KMS-11 (cell line): ENCODE measurements at regions not wholly inside any gene's neighbourhood (a gene's known extent, or its start where the extent isn't known, plus 50 kb on each side); places are given as distances from the start of the nearest gene placed in this dataset.

Experiments used
- H2AFZ ChIP-seq: fragments of 200-600 bp; sonication (generic); 2 replicates; pipeline ENCODE4 v1.6.1; 2016; ENCODE audit warnings: antibody characterized with exemption, mixed run types, low read depth
- H3K27ac ChIP-seq: fragments of 200-600 bp; sonication (generic); 2 replicates; pipeline ENCODE4 v1.6.1; 2016; ENCODE audit warnings: mild to moderate bottlenecking, mixed run types
- H3K27me3 ChIP-seq: fragments of 200-600 bp; sonication (generic); 2 replicates; pipeline ENCODE4 v1.6.1; 2017; ENCODE audit warnings: mild to moderate bottlenecking, low read depth, mixed run types, moderate library complexity; ENCODE audit not compliant: insufficient read depth
- H3K36me3 ChIP-seq: fragments of 200-600 bp; sonication (generic); 2 replicates; pipeline ENCODE4 v1.6.1; 2017; ENCODE audit warnings: mild to moderate bottlenecking, mixed run types; ENCODE audit not compliant: insufficient read depth
- H3K4me1 ChIP-seq: fragments of 200-600 bp; sonication (generic); 2 replicates; pipeline ENCODE4 v1.6.1; 2016; ENCODE audit warnings: mild to moderate bottlenecking, low read depth, mixed run types; ENCODE audit not compliant: poor library complexity, severe bottlenecking
- H3K4me2 ChIP-seq: fragments of 200-600 bp; sonication (generic); 2 replicates; pipeline ENCODE4 v1.7.0; 2016; ENCODE audit warnings: mild to moderate bottlenecking, mixed run types
- H3K4me3 ChIP-seq: fragments of 200-600 bp; sonication (generic); IDR thresholded peaks from 2 replicates; pipeline ENCODE4 v1.6.1; 2017; ENCODE audit warnings: low read depth, low read length, mixed read lengths; ENCODE audit not compliant: insufficient read depth
- H3K79me2 ChIP-seq: fragments of 200-600 bp; sonication (generic); 2 replicates; pipeline ENCODE4 v1.6.1; 2016; ENCODE audit warnings: low read depth, mixed run types; ENCODE audit not compliant: insufficient read depth
- H3K9ac ChIP-seq: fragments of 200-600 bp; sonication (generic); 2 replicates; pipeline ENCODE4 v1.6.1; 2016; ENCODE audit warnings: mild to moderate bottlenecking, mixed run types
- H4K20me1 ChIP-seq: fragments of 200-600 bp; sonication (generic); 2 replicates; pipeline ENCODE4 v1.6.1; 2016; ENCODE audit warnings: mild to moderate bottlenecking, mixed run types; ENCODE audit not compliant: insufficient read depth
- TF ChIP-seq, protein P1 (sequence below): fragments of 200-600 bp; sonication (generic); conservative IDR thresholded peaks from 2 replicates; pipeline ENCODE4 v1.6.1; 2017; ENCODE audit warnings: low read depth, mild to moderate bottlenecking, antibody characterized with exemption, low read length, moderate library complexity, mixed read lengths

DNA sequence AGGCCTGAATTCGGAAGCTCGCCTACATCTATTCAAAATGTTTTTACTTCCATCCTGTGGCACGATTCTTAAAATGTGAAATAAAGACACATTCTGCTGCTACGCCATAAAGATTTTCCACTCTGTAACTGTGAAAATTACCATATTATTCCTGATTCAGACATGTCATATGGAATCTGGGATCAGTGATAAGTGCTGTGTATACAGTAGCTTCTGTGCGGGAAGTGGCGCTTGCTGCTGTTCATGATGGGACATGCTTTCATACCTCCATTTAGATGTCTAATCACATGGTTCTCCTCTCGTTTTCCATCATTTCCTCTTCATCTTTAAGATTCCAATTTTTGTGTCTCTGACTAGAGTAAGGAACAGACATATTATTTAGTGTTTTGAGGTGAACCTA lies 163.2 kb downstream of the TMEM182 start:
- no peak overlapping the region for H3K4me3 ChIP-seq
- H4K20me1 ChIP-seq = no peaks in the 10 kb centered on the region
- H3K27me3 ChIP-seq = no peaks in the 10 kb centered on the region
- H3K27ac ChIP-seq = no peak overlapping the region
- H3K9ac ChIP-seq = no peak overlapping the region
- no peak overlapping the region for H2AFZ ChIP-seq
- TF ChIP-seq, protein P1, sequence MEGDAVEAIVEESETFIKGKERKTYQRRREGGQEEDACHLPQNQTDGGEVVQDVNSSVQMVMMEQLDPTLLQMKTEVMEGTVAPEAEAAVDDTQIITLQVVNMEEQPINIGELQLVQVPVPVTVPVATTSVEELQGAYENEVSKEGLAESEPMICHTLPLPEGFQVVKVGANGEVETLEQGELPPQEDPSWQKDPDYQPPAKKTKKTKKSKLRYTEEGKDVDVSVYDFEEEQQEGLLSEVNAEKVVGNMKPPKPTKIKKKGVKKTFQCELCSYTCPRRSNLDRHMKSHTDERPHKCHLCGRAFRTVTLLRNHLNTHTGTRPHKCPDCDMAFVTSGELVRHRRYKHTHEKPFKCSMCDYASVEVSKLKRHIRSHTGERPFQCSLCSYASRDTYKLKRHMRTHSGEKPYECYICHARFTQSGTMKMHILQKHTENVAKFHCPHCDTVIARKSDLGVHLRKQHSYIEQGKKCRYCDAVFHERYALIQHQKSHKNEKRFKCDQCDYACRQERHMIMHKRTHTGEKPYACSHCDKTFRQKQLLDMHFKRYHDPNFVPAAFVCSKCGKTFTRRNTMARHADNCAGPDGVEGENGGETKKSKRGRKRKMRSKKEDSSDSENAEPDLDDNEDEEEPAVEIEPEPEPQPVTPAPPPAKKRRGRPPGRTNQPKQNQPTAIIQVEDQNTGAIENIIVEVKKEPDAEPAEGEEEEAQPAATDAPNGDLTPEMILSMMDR = no peak
- no peaks in the 10 kb centered on the region for H3K79me2 ChIP-seq
- H3K36me3 ChIP-seq = no peaks in the 10 kb centered on the region
- H3K4me1 ChIP-seq = no peaks in the 10 kb centered on the region
- H3K4me2 ChIP-seq = no peak overlapping the region

DNA sequence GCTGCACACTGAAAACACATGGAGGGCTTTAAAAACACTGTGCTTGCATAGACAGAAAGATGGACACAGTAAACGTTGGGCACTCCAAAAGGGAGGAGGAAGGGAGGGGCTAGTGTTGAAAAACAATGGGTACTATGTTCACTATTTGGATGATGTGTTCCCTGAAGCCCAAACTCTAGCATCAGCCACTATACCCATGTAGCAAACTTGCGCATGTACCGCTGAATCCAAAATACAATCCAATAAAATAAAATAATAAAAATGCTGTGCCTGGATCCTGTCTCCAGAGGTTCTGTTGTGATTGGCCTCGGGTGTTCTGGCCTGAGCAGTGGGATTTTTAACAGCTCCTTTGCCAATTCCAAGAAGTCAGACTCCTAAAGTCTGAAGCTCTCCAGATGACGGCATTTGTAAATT lies 166.0 kb downstream of the TMEM182 start:
- Histone ChIP-seq H3K4me3 (no peak overlapping the region), H4K20me1 (no peaks in the 10 kb centered on the region), H3K4me2 (no peak overlapping the region), H3K27ac (no peak overlapping the region), H3K4me1 (no peaks in the 10 kb centered on the region), H3K27me3 (no peaks in the 10 kb centered on the region), H2AFZ (no peak overlapping the region), H3K9ac (no peak overlapping the region), H3K79me2 (no peaks in the 10 kb centered on the region), H3K36me3 (no peaks in the 10 kb centered on the region)
- TF ChIP-seq, protein P1 = no peak

DNA sequence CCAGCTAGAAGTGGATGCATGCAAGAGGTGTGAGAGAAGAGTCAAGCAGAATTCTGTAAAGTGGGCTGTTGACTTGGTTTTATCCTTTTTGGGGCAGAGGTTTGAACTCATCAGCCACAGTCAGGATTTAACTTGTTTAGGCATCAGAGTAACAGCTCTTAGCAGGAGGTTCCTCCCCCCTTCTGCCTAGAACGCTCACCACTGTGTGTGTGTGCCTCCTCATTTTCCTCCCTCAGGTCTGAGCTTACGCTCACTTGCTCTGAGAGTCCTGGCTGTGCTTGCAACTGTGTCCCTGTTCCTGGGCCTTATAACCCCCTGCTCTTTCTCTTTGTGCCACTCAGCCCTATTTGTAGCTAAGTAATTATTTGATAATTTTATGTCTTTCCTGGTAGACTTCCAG lies 167.9 kb downstream of the TMEM182 start:
- Histone ChIP-seq H3K27ac (no peak overlapping the region), H3K4me1 (no peaks in the 10 kb centered on the region), H2AFZ (no peak overlapping the region), H3K4me2 (no peak overlapping the region), H3K27me3 (no peaks in the 10 kb centered on the region), H4K20me1 (no peaks in the 10 kb centered on the region), H3K79me2 (no peaks in the 10 kb centered on the region), H3K4me3 (no peak overlapping the region), H3K9ac (no peak overlapping the region), H3K36me3 (no peaks in the 10 kb centered on the region)
- TF ChIP-seq, protein P1 = no peak

DNA sequence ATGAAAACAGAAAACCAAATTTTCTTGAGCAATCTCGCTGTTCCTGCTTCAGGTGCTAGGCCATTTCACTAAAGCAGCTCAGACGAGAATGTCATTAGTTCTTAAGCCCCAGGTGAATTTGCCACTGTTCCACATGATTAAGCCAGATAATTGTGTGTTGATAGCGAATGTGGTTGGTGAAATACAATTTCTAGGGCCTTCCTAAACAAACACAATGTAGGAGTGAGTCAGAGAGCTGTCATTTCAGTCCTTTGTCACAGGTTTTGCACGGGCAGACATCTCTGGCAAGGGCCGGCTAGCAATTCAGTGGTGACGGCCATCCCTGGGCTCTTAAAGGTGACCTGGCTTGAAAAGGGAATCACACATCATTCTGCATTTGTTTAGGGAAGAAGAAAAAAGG lies 170.7 kb downstream of the TMEM182 start:
- Histone ChIP-seq H3K9ac (no peak overlapping the region), H3K27ac (no peak overlapping the region), H3K4me2 (no peak overlapping the region), H3K36me3 (no peaks in the 10 kb centered on the region), H3K4me3 (no peak overlapping the region), H3K4me1 (no peaks in the 10 kb centered on the region), H4K20me1 (no peaks in the 10 kb centered on the region), H3K79me2 (no peaks in the 10 kb centered on the region), H3K27me3 (no peaks in the 10 kb centered on the region), H2AFZ (no peak overlapping the region)
- TF ChIP-seq, protein P1 = no peak
